HEK293T (cell line): ENCODE measurements at regions not wholly inside any gene's neighbourhood (a gene's known extent, or its start where the extent isn't known, plus 50 kb on each side); places are given as distances from the start of the nearest gene placed in this dataset.

Source experiments
- BHLHE40 ChIP-seq: fragments of 450-650 bp; IDR thresholded peaks from 2 replicates; pipeline ENCODE4 v1.6.1; 2016; ENCODE audit warnings: mild to moderate bottlenecking, moderate library complexity, borderline replicate concordance
- FOXM1 ChIP-seq: fragments of 450-650 bp; IDR thresholded peaks from 2 replicates; pipeline ENCODE4 v1.6.1; 2017; ENCODE audit warnings: mild to moderate bottlenecking, borderline replicate concordance
- LEF1 ChIP-seq: fragments of 450-650 bp; IDR thresholded peaks from 2 replicates; pipeline ENCODE4 v1.6.1; 2017; ENCODE audit warnings: mild to moderate bottlenecking, borderline replicate concordance
- PKNOX1 ChIP-seq: fragments of 450-650 bp; IDR thresholded peaks from 2 replicates; pipeline ENCODE4 v1.6.1; 2016
- SUZ12 ChIP-seq: fragments of 450-650 bp; IDR thresholded peaks from 2 replicates; pipeline ENCODE4 v1.6.1; 2016; ENCODE audit warnings: mild to moderate bottlenecking
- TARDBP ChIP-seq: fragments of 450-650 bp; IDR thresholded peaks from 2 replicates; pipeline ENCODE4 v1.6.1; 2016
- ZNF384 ChIP-seq: fragments of 450-650 bp; IDR thresholded peaks from 2 replicates; pipeline ENCODE4 v1.6.1; 2016

GRCh38 chr12:92543840-92544239 lies 158.9 kb upstream of the PLEKHG7 start:
- TF ChIP-seq FOXM1 (no peak), LEF1 (no peak), BHLHE40 (no peak), TARDBP (no peak), PKNOX1 (no peak), ZNF384 (no peak), SUZ12 (no peak)
